MM.1S (cell line): ENCODE measurements at regions not wholly inside any gene's neighbourhood (a gene's known extent, or its start where the extent isn't known, plus 50 kb on each side); places are given as distances from the start of the nearest gene placed in this dataset.

Experiments used
- EZH2 ChIP-seq: fragments of 300-600 bp; sonication (generic); optimal IDR thresholded peaks from 2 replicates; pipeline ENCODE3; 2017; ENCODE audit warnings: low read depth, mild to moderate bottlenecking, antibody characterized with exemption, low read length, mixed read lengths
- EZH2phosphoT487 ChIP-seq: fragments of 300-600 bp; sonication (generic); IDR thresholded peaks from 2 replicates; pipeline ENCODE4 v1.6.1; 2018; ENCODE audit warnings: antibody characterized with exemption, low read length
- TF ChIP-seq, protein P1 (sequence below): fragments of 300-600 bp; sonication (generic); IDR thresholded peaks from 2 replicates; pipeline ENCODE4 v1.5.1; 2016; ENCODE audit warnings: antibody characterized with exemption, low read length, mixed read lengths

DNA sequence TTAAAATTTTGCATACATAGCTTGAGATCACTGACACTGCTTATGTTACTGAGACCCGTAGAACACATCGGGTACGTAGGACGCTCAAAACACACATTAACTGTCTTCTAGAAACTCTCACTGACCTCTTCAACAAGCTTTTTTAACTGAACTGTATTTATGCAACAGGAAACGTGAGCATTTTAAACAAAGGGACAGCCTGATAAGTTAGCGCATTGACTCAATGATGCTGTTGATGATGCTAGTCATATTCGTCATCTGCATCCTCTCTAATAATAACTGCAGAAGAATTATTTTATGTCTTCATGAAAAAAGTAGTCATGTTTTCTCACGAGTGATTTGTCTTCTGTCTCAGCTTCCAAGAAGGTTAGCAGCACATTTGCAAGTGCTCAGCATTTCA lies 824.0 kb downstream of the DCDC2C start:
- TF ChIP-seq, protein P1, sequence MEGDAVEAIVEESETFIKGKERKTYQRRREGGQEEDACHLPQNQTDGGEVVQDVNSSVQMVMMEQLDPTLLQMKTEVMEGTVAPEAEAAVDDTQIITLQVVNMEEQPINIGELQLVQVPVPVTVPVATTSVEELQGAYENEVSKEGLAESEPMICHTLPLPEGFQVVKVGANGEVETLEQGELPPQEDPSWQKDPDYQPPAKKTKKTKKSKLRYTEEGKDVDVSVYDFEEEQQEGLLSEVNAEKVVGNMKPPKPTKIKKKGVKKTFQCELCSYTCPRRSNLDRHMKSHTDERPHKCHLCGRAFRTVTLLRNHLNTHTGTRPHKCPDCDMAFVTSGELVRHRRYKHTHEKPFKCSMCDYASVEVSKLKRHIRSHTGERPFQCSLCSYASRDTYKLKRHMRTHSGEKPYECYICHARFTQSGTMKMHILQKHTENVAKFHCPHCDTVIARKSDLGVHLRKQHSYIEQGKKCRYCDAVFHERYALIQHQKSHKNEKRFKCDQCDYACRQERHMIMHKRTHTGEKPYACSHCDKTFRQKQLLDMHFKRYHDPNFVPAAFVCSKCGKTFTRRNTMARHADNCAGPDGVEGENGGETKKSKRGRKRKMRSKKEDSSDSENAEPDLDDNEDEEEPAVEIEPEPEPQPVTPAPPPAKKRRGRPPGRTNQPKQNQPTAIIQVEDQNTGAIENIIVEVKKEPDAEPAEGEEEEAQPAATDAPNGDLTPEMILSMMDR, result no peak
- no peak for TF ChIP-seq EZH2phosphoT487
- TF ChIP-seq EZH2, result no peak
